ENCODE measurements at regions not wholly inside any gene's neighbourhood (a gene's known extent, or its start where the extent isn't known, plus 50 kb on each side); places are given as distances from the start of the nearest gene placed in this dataset.

DNA sequence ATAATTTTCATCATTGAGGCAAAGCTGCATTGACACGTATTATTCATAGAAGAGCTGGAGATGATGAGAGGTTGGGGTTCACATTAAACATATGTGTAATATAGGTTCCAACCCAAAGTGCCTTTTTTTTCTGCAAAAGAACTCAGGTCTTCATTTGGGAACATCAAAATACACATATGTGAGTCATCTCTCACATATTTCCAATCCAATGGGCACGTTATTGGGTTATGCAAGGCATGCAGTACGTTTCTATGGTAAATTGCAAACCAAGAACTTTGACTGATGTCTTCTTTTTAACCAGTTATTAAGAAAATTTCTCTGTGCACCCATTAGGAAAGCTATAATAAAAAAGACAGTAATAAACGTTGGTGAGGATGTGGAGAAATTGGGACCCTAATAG lies 150.3 kb upstream of the FAM9B start:
- H3K27ac ChIP-seq: no peak overlapping the region
- DNase-seq: no peak
- no peaks in the 10 kb centered on the region for H3K4me1 ChIP-seq
- H3K9me3 ChIP-seq: no peaks in the 10 kb centered on the region
- ATAC-seq: no peak
- H3K36me3 ChIP-seq: no peaks in the 10 kb centered on the region
- TF ChIP-seq, protein P1, sequence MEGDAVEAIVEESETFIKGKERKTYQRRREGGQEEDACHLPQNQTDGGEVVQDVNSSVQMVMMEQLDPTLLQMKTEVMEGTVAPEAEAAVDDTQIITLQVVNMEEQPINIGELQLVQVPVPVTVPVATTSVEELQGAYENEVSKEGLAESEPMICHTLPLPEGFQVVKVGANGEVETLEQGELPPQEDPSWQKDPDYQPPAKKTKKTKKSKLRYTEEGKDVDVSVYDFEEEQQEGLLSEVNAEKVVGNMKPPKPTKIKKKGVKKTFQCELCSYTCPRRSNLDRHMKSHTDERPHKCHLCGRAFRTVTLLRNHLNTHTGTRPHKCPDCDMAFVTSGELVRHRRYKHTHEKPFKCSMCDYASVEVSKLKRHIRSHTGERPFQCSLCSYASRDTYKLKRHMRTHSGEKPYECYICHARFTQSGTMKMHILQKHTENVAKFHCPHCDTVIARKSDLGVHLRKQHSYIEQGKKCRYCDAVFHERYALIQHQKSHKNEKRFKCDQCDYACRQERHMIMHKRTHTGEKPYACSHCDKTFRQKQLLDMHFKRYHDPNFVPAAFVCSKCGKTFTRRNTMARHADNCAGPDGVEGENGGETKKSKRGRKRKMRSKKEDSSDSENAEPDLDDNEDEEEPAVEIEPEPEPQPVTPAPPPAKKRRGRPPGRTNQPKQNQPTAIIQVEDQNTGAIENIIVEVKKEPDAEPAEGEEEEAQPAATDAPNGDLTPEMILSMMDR (IDR thresholded peaks at IDR 0.05 in 4 of 5, conservative IDR thresholded peaks at IDR 0.05 in 1 of 5): no peak
- no peak for TF ChIP-seq POLR2A (IDR thresholded peaks at IDR 0.05)
- in situ Hi-C loops (cut with MboI; ENCODE audit: low sequenced_read_pairs in 4 of 4): no loop called here
- H3K4me3 ChIP-seq: no peak overlapping the region
- intact Hi-C loops (cut with DNase I; ENCODE audit: low total_unique reads): no loop called here
- peaks cover 0 to 2% (median 0%) of the 10 kb centered on the region in 3 donors for H3K27me3 ChIP-seq

DNA sequence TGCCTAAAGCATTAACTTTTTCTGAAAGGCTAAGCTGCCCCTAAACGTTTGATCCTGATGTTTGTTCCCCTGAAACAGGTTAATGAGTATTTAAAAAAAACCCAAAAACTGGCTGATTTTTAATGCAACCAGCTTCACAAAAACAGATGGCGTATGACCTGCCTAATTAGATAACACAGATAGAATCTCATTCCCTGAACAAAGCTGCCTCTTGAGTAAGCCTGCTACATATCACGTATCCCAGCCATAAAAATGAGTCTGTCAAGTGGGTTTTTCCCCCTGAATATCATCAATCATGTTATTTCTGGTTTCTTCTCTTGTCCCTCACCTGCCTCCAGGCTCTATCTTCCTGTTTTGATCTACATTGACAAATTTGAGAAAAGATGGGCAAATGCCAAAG lies 154.2 kb upstream of the FAM9B start:
- no peak overlapping the region for H3K27ac ChIP-seq
- no peak for TF ChIP-seq POLR2A (IDR thresholded peaks at IDR 0.05)
- TF ChIP-seq, protein P1 (IDR thresholded peaks at IDR 0.05 in 4 of 5, conservative IDR thresholded peaks at IDR 0.05 in 1 of 5): no peak
- in situ Hi-C loops (cut with MboI; ENCODE audit: low sequenced_read_pairs in 4 of 4): no loop called here

DNA sequence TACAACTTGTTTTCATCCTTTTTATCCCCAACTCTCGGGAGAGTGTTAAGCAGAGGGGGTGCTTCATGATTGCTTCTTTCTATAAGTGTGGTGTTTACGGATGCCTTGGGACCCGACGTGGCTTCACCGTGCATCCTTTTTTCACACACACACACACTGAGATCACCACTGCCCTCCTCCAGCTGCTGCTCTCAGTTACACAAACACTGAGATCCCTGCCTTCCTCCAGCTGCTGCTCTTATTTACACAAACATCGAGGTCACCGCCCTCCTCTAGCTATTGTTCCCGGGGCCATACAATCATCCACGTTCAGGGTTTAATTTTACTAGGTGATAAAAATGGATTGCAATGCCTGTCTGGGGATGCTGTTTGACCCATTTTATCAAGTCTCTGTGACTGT lies 155.4 kb upstream of the FAM9B start:
- H3K4me3 ChIP-seq: no peak overlapping the region
- intact Hi-C loops (cut with DNase I; ENCODE audit: low total_unique reads) (no loop called here), in situ Hi-C loops (cut with MboI; ENCODE audit: low sequenced_read_pairs in 4 of 4) (no loop called here)
- ATAC-seq (no peak), DNase-seq (no peak)
- H3K36me3 ChIP-seq: no peaks in the 10 kb centered on the region
- H3K27me3 ChIP-seq: peaks cover 0 to 2% (median 0%) of the 10 kb centered on the region in 3 donors
- no peaks in the 10 kb centered on the region for H3K9me3 ChIP-seq
- no peak for TF ChIP-seq POLR2A (IDR thresholded peaks at IDR 0.05)
- TF ChIP-seq, protein P1 (IDR thresholded peaks at IDR 0.05 in 4 of 5, conservative IDR thresholded peaks at IDR 0.05 in 1 of 5): no peak
- no peaks in the 10 kb centered on the region for H3K4me1 ChIP-seq
- H3K27ac ChIP-seq: no peak overlapping the region

More for the DNA sequence above, 154.2 kb upstream of the FAM9B start:
- no peak for DNase-seq
- no peaks in the 10 kb centered on the region for H3K36me3 ChIP-seq
- H3K4me1 ChIP-seq: no peaks in the 10 kb centered on the region
- intact Hi-C loops (cut with DNase I; ENCODE audit: low total_unique reads): no loop called here
- H3K27me3 ChIP-seq: peaks cover 0 to 2% (median 0%) of the 10 kb centered on the region in 3 donors
- no peaks in the 10 kb centered on the region for H3K9me3 ChIP-seq
- no peak overlapping the region for H3K4me3 ChIP-seq
- no peak for ATAC-seq

DNA sequence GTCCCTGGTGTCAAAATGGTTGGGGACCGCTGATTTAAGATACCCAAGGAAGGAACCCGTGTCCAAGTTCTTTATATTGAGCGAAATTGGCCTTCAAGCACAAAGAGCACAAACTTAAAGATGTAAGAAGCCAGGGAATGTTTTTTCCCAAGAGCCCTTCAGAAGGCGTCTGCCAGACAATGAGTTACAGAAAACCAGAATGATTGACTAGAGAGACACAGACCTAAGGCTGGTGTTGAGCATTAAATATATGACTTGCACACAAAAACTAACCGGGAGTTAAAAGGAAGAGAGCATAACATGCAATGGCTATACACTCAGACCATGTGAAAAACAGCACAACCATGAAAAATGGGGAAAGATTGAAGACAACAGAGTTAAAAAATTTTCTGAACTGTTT lies 157.5 kb upstream of the FAM9B start:
- intact Hi-C loops (cut with DNase I; ENCODE audit: low total_unique reads) (no loop called here), in situ Hi-C loops (cut with MboI; ENCODE audit: low sequenced_read_pairs in 4 of 4) (no loop called here)
- Histone ChIP-seq H3K36me3 (no peaks in the 10 kb centered on the region), H3K9me3 (no peaks in the 10 kb centered on the region), H3K27ac (no peak overlapping the region), H3K4me1 (no peaks in the 10 kb centered on the region), H3K27me3 (peaks cover 0 to 2% (median 0%) of the 10 kb centered on the region in 3 donors), H3K4me3 (no peak overlapping the region)
- no peak for TF ChIP-seq POLR2A (IDR thresholded peaks at IDR 0.05)
- TF ChIP-seq, protein P1 (IDR thresholded peaks at IDR 0.05 in 4 of 5, conservative IDR thresholded peaks at IDR 0.05 in 1 of 5): no peak
- ATAC-seq (no peak), DNase-seq (no peak)

- Histone ChIP-seq H3K9me3 (no peaks in the 10 kb centered on the region), H3K27me3 (no peaks in the 10 kb centered on the region), H3K27ac (no peak overlapping the region), H3K36me3 (no peaks in the 10 kb centered on the region), H3K4me1 (no peaks in the 10 kb centered on the region), H3K4me3 (no peak overlapping the region)
- intact Hi-C loops (cut with DNase I; ENCODE audit: low total_unique reads): no loop called here
- no peak for ATAC-seq
- TF ChIP-seq, protein P1 (IDR thresholded peaks at IDR 0.05 in 4 of 5, conservative IDR thresholded peaks at IDR 0.05 in 1 of 5): no peak
- TF ChIP-seq POLR2A (IDR thresholded peaks at IDR 0.05): no peak
- in situ Hi-C loops (cut with MboI; ENCODE audit: low sequenced_read_pairs in 4 of 4): no loop called here
- no peak for DNase-seq
Measured at GRCh38 chrX:9195199-9195880, 161.4 kb upstream of the FAM9B start.

Data from gastrocnemius medialis (tissue), 4 donors.